ENCODE measurements at regions not wholly inside any gene's neighbourhood (a gene's known extent, or its start where the extent isn't known, plus 50 kb on each side); places are given as distances from the start of the nearest gene placed in this dataset.

- DNase-seq: no peak
These were observed 126.1 kb downstream of the SEC14L1 start for GRCh38 chr17:77266891-77267341.

- DNase-seq: no peak
These were observed 129.2 kb downstream of the SEC14L1 start for GRCh38 chr17:77269696-77270681.

DNA sequence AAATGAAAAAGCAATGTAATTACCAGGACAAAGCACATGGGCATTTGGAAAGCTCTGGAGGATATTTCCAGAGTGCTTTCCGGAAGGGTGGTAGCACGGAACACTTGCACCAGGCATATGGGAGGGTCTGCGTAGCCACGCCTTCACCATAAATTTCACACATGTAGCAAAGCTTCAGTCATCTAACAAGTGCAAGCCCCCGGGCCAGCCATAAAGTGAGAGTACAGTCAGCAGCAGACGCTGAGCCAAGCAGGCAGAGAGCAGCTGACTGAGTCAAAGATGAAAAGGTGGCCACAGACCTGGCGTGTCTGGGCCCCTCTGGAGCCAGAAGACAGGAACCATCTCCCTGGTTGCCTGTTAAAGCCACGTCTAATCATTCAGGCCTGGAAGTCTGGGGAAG is 130.6 kb downstream of the SEC14L1 start:
- no peak for DNase-seq

DNA sequence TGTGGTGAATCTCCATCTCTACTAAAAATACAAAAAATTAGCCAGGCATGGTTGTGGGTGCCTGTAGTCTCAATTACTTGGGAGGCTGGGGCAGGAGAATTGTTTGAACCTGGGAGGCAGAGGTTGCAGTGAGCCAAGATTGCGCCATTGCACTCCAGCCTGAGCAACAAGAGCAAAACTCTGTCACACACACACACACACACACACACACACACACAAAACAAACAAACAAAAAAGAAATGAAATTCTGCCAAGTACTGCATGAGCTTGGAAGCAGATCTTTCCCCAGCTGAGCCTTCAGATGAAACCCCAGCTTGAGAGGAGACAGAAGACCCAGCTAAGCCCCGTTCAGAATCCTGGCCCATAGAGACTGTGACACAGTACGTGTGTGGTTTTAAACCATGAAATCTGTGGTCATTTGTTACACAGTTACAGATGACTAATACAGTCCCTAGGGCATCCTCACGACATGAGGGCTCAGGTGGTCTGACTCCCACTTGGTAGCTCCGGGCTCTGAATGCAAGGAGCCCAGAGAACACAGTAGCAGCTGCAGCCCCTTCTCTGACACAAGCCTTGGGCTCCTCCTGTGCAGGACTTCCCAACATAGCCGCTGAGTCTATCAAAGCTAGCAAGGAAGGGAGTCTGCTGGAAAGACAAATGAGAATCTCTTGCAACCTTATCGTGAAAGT is 132.8 kb downstream of the SEC14L1 start:
- DNase-seq: no peak

- no peak for DNase-seq
These were observed 133.5 kb downstream of the SEC14L1 start for GRCh38 chr17:77274096-77274845.

DNA sequence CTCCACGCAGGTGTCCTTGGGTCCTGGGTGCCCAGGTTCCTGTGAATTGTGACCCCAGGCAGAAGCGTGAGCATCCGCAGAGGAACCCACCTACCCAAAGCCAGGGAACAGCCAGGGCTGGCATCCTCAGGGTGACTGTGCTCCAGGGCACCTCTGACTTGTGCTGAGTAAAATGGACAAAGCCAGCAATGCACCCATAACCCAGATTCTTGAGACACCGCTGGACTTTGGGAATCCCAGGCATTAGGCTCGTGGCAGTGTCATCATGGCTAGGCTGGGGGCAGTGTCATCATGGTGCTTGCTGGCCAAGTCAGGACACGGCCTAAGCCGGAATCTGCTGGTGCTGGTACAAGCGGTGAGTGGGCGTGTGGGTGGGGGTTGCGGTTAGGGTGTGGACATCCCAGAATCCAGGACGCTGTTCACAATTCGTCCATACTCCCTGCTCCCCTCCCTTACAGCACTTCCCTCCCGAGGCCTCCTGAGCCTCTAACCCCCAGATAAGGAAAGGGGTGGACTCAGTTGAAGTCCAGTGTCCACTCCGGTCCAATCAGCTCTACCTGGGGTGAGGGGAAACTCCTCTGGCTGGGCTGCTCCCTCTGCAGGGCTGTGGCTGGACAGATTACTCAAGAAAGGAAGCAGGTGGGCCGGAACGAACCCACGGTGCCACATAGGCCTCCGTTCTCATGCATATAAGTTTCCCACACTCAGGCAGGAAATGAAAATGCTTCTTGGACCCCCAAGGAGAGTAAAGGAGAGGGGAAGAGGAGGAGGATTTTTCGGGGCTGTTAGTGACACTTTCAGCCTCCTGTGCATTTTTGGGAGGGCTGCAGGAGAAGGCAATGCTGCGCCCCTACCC is 138.9 kb downstream of the SEC14L1 start:
- DNase-seq: no peak

DNA sequence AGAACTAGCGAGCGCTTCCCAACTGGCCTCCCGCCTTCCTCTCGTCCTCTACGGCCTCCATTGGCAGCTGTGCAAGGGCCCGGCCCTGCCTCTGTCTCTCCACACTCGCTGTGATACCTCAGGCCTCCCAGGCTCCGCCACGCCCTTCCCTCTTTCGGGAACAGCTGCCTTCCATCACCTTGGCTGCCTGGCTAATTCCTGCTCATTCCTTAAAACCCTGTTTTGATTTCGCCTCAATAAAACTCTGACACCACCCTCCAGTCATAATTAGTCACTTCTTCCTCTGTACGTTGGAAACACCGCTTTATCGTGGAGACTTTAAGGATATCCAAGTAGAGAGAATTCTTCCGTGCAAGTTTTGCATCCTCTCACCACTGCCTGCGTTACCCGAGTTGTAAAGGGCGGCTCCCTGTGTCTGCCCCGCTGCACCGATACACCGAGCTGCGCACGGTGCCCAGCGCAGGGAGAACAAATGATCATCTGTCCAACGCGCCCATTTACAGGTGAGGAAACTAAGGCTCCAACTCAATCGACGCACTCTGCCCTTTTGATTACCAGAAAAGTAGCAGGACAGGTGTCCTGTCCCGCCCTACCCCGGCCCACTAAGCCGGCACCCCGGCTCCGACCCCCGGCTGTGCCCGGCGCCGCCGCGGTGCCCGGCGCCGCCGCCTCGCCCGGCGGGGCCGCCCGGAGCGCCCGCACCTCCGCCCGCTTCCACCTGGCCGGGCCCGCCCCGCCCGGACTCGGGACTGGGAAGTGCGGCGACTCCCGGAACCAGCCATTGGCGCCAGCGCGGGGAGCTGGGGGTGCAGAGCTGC is 139.7 kb downstream of the SEC14L1 start:
- no peak for DNase-seq

GRCh38 chr17:77281122-77281903 is 140.5 kb downstream of the SEC14L1 start:
- peak; percentile 21 for DNase-seq

GRCh38 chr17:77281904-77282367 is 141.2 kb downstream of the SEC14L1 start:
- DNase-seq: no peak

- no peak for DNase-seq
These were observed 142.1 kb downstream of the SEC14L1 start for GRCh38 chr17:77282524-77283515.

- DNase-seq: no peak
These were observed 143.4 kb downstream of the SEC14L1 start for GRCh38 chr17:77284023-77284617.

DNA sequence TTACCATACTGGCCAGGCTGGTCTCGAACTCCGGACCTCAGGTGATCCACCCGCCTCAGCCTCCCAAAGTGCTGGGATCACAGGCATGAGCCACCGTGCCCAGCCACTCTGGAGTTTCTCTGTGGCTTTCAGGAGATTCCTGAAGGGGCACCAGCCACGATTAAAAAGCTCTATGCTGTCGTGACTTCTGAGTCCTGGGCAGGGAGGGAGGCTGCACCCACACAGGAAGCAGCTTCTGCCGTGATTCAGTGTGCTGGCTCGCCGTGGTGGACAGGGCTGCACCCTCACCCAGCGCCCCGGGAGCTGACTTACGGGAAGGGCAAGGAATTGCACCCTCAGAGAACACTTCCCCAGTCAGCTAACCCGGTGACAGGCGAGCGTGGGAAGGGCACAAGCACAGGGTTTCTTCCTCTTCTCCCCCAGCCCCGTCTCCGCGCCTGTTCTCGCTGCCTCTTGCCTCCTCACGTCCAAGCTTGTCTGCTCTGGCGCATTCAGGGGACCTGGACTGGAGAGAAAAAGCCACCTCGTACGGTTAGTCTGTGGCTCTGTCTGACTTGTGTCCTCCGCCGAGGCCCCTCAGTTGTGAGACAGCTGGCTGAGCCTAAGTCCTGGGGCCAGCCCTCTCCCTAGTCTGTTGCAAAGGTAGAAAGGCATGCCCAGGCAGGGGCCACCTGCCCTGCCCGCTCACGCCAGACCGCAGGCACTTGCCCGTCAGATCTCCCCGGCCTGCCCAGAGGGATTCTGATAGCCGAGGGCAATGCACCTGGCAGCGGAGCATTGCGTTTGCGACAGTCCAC is 145.0 kb downstream of the SEC14L1 start:
- no peak for DNase-seq

- DNase-seq: no peak
These were observed 145.5 kb downstream of the SEC14L1 start for GRCh38 chr17:77286391-77286640.

DNA sequence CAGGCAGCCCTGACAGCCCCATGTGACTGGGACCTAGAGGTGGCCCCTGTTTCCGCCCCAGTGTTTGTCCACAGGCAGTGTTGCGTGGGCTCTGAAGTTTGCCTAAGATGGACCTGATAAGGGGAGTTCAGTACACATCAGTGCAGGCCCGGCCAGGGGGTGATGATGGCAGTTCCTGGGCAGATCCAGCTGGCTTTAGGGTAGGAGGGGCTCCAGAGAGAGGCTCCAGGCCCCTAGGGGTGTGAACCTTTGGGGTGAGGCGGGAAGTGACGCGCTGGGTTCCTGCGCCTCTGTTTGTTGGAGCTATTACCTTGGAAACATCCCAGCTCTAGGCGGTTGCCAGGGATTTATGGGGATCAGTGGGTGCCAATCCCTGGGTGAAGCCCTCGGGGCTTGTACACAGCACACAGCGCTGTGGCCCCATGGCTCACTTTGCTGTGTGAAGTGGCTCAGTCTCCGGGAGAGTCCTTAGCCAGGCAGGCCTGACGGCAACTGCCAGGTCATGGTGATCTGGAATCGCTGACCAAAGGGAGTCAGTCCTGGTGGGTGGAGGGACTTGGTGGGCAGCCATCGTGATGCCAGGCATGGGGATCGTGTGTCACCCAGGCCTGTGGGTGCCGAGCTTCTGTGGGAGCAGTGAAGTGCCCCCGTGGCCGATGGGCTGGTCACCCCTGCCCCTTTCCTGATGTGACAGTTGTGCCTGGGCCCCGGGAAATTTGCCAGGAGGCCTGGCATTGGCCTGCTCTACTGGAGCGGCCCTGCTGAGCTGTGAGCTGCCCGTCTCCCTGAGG is 146.1 kb downstream of the SEC14L1 start:
- DNase-seq: peak; percentile 88

GRCh38 chr17:77287432-77288068 is 146.8 kb downstream of the SEC14L1 start:
- DNase-seq: no peak

- DNase-seq: no peak
These were observed 147.4 kb downstream of the SEC14L1 start for GRCh38 chr17:77288115-77288619.
